Heart right ventricle (tissue), 16 donors: ENCODE measurements at regions not wholly inside any gene's neighbourhood (a gene's known extent, or its start where the extent isn't known, plus 50 kb on each side); places are given as distances from the start of the nearest gene placed in this dataset.

Source experiments
- ATAC-seq, 8 donors: fragments of 200-7000 bp; cut with Tn5 transposase; one replicate each; pipeline ENCODE4 v1.9.1; 2020; ENCODE audit warnings: mild to moderate bottlenecking in 8 of 8, moderate library complexity in 8 of 8, moderate number of reproducible peaks in 1 of 8
- DNase-seq, 2 donors: peaks; one replicate each; pipeline ENCODE4 v3.0.0-alpha.2; 2020
- H3K27ac ChIP-seq, 10 donors: fragments of 200-600 bp; sonication (generic) in 2 of 10; one replicate each; pipeline versions ENCODE4 v1.5.0 to v1.8.0; 2020 to 2022; ENCODE audit warnings: mild to moderate bottlenecking in 3 of 10
- H3K27me3 ChIP-seq, 7 donors: fragments of 200-600 bp; one replicate each; pipeline ENCODE4 v1.8.0; 2021 to 2022; ENCODE audit warnings: mild to moderate bottlenecking in 2 of 7
- H3K36me3 ChIP-seq, 9 donors: fragments of 200-600 bp; sonication (generic) in 1 of 9; one replicate each; pipeline versions ENCODE4 v1.5.0 to v1.8.0; 2020 to 2022; ENCODE audit warnings: mild to moderate bottlenecking in 2 of 9
- H3K4me1 ChIP-seq, 9 donors: fragments of 200-600 bp; sonication (generic) in 1 of 9; one replicate each; pipeline versions ENCODE4 v1.5.0 to v1.8.0; 2020 to 2022; ENCODE audit warnings: mild to moderate bottlenecking in 4 of 9
- H3K4me3 ChIP-seq, 10 donors: fragments of 200-600 bp; sonication (generic) in 2 of 10; one replicate each; pipeline versions ENCODE4 v1.5.0 to v1.8.0; 2020 to 2022; ENCODE audit warnings: mild to moderate bottlenecking in 7 of 10, moderate library complexity in 2 of 10
- H3K9me3 ChIP-seq, 11 donors: fragments of 200-600 bp in 10 of 11; sonication (generic) in 2 of 11; one replicate each; pipeline versions ENCODE4 v1.5.0 to v1.8.0; 2013 to 2022; ENCODE audit warnings: mild to moderate bottlenecking in 2 of 11, control low read depth in 1 of 11, moderate library complexity in 1 of 11
- WGBS, 2 donors: extraction: QIAGEN DNeasy Blood & Tissue Kit; methylation state at CpG; one replicate each; pipeline ENCODE4 v1.1.7; 2013; ENCODE audit warnings: inconsistent platforms in 1 of 2; 5-methylcytosine and 5-hydroxymethylcytosine counted together
- intact Hi-C, 10 donors: fragments of 100-400 bp; cut with DNase I; formaldehyde crosslinking; loops; one replicate each; pipeline versions ENCODE4 v1.11.1 to v1.14.2; 2022
- TF ChIP-seq, protein P1 (sequence below), 9 donors: fragments of 200-600 bp; sonication (generic) in 2 of 9; IDR thresholded peaks; one replicate each; pipeline versions ENCODE4 v1.5.0 to v1.8.0; 2021 to 2022; ENCODE audit warnings: antibody characterized with exemption in 9 of 9, mild to moderate bottlenecking in 5 of 9, moderate library complexity in 1 of 9
- donor health status: Arrhythmogenic right ventricular cardiomyopathy.
- donor health status: ischemic (EF 13 %, LVEDD 7.1; RV severe dilation, severe dysfunction).
- donor health status: healthy with polysubstance abuse.
- donor health status: DM: no; HTN: yes; CAD: no.
- donor health status: DM: no; HTN: no; CAD: no.
- donor health status: ischemic (EF 25% LVEDD 6.9; RV normal size, moderate dysfunction).
- donor health status: ischemic (EF 25% LVEDD 5.7; RV mildly dilated, moderate dysfunction).
- donor health status: healthy.
- donor health status: DM: yes; HTN: yes; CAD: no.
- donor health status: Ischemic cardiomyopathy.
- donor health status: ischemic (EF 35%, LVEDD 5.7; RV mildly dilated, moderate dysfunction).
- donor health status: nonischemic (EF 11% LVEDD 7.7; RV severe dilation, severe dysfunction).
- donor health status: DM: yes; HTN: yes; CAD: no.
- donor health status: PGD.
- donor health status: ischemic (EF 29% LVEDD 5.4; RV normal size, mild dysfunction).
- donor health status: nonischemic (EF 23%, LVEDD 6.1; RV moderate dilation, normal function).

DNA sequence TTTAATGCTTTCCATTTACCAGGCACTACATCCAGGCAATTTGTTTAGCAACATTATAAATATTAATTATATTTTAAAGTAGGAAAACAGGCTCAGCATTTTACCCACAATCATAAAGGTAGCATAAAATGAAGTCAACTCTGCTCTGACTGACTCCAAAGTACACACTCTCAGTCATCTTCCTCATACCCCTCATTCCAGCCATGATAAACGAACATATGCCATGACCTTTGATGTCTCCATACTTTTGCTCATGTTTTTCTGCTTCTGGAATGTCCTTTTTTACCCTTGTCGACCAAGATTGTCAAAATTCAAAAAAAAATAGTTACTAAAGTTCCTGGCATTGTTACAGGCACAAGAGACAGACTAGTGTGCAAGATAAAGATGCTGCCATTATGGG lies 77.7 kb upstream of the SOX6 start:
- no peak for DNase-seq
- intact Hi-C loops, result no loop called here
- no peaks in the 10 kb centered on the region for H3K4me1 ChIP-seq
- H3K36me3 ChIP-seq, result no peaks in the 10 kb centered on the region
- TF ChIP-seq, protein P1, sequence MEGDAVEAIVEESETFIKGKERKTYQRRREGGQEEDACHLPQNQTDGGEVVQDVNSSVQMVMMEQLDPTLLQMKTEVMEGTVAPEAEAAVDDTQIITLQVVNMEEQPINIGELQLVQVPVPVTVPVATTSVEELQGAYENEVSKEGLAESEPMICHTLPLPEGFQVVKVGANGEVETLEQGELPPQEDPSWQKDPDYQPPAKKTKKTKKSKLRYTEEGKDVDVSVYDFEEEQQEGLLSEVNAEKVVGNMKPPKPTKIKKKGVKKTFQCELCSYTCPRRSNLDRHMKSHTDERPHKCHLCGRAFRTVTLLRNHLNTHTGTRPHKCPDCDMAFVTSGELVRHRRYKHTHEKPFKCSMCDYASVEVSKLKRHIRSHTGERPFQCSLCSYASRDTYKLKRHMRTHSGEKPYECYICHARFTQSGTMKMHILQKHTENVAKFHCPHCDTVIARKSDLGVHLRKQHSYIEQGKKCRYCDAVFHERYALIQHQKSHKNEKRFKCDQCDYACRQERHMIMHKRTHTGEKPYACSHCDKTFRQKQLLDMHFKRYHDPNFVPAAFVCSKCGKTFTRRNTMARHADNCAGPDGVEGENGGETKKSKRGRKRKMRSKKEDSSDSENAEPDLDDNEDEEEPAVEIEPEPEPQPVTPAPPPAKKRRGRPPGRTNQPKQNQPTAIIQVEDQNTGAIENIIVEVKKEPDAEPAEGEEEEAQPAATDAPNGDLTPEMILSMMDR (IDR thresholded peaks at IDR 0.05), result no peak
- no peak overlapping the region for H3K27ac ChIP-seq
- H3K27me3 ChIP-seq, result no peaks in the 10 kb centered on the region
- no peak for ATAC-seq
- H3K9me3 ChIP-seq, result peaks cover 0 to 24% (median 0%) of the 10 kb centered on the region in 11 donors
- WGBS, 2 donors, result 39 to 46% methylated on average over 2 of the region's 2 CpGs
- no peak overlapping the region for H3K4me3 ChIP-seq

DNA sequence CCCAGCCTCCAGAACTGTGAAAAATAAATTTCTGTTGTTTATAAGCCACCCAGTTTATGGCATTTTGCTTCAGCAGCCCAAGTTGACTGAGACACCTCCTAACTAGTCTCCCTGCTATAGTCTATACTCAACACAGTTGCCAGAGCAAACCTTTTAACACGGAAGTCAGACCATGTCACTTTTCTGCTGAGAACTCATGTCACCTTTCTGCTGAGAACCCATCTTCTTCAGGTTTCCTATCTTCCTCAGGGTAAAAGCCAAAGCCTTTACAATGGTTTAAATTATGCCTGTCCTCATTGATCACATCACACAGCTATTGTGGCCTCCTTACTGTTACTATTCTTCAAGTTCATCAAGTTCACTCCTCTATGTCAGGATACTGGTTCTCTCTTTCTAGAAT lies 74.3 kb upstream of the SOX6 start:
- no peak for DNase-seq
- no peaks in the 10 kb centered on the region for H3K4me1 ChIP-seq
- H3K27me3 ChIP-seq, result no peaks in the 10 kb centered on the region
- no peaks in the 10 kb centered on the region for H3K36me3 ChIP-seq
- no peak overlapping the region for H3K4me3 ChIP-seq
- 94 to 100% methylated on average over 1 of the region's 1 CpG for WGBS, 2 donors
- TF ChIP-seq, protein P1 (IDR thresholded peaks at IDR 0.05), result no peak
- H3K9me3 ChIP-seq, result peaks cover 0 to 35% (median 0%) of the 10 kb centered on the region in 11 donors
- ATAC-seq, result no peak
- no peak overlapping the region for H3K27ac ChIP-seq
- intact Hi-C loops, result loop anchor here in 1 of 10 donors (2.0 kb wide), 1 partner anchor 48 kb away; no protein-coding TSS in a partner anchor

DNA sequence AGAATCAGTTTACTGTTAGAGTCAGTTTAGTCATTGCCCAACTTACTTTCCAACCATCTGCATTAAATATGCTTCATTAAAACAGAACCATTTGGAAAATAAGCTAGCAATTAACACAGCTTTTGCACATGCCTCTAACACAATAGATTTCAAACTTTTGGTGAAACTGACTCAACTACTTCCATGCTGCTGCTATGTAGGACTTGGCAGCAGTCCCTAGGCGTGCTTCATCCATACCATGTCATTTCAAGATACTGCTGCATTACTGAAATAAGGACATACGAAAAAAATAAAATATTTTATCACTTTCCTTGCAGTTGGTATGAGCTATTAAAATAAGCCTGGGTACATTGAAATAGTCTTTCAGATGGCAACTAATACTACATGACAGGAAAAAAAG lies 65.5 kb upstream of the SOX6 start:
- no peak for ATAC-seq

DNA sequence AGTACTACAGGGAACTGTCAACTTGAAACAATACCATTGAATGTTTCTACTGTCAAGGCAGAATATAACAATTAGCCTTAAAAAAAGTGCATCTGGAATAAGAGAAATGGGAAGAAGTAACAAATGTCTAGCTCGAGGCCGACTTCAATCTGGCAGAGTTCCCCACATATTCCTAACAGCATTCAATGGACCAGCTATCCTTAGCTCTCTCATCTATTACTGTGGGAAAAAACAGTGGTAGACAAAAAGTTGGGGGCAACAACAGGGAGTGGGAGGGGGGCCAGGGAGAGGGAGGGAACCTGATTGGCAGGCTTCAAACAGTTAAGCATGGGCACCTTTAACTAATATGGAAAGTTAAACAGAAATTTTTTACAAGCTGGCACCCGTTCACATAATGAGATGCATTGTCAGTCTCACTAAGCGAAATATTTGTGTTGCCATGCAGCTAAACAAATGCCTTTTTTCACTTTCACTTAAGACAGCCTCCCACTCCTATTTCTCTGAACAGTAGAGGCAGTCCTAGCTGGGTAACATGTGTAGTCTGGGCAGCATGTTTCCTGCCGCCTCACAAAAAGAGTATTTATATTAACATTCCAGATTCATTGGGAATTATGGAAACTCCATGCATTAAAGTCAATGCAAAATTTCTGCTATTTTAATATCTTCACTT lies 62.2 kb upstream of the SOX6 start:
- ATAC-seq, result no peak
- WGBS, 2 donors, result 76 to 78% methylated on average over 5 of the region's 5 CpGs
- Histone ChIP-seq H3K27me3 (no peaks in the 10 kb centered on the region), H3K27ac (no peak overlapping the region), H3K36me3 (no peaks in the 10 kb centered on the region), H3K4me3 (no peak overlapping the region), H3K4me1 (peaks cover 0 to 52% (median 3%) of the 10 kb centered on the region in 9 donors), H3K9me3 (no peaks in the 10 kb centered on the region)
- TF ChIP-seq, protein P1 (IDR thresholded peaks at IDR 0.05), result no peak
- DNase-seq, result no peak
- intact Hi-C loops, result no loop called here

More for the DNA sequence above, 65.5 kb upstream of the SOX6 start:
- Histone ChIP-seq H3K36me3 (no peaks in the 10 kb centered on the region), H3K9me3 (peaks cover 0 to 10% (median 0%) of the 10 kb centered on the region in 11 donors), H3K4me1 (peaks cover 0 to 63% (median 3%) of the 10 kb centered on the region in 9 donors), H3K4me3 (no peak overlapping the region), H3K27me3 (no peaks in the 10 kb centered on the region), H3K27ac (no peak overlapping the region)
- WGBS, 2 donors, result 87 to 89% methylated on average over 2 of the region's 2 CpGs
- intact Hi-C loops, result no loop called here
- TF ChIP-seq, protein P1 (IDR thresholded peaks at IDR 0.05), result no peak
- DNase-seq, result no peak
